Fibroblast of pulmonary artery (primary cell): ENCODE measurements at regions not wholly inside any gene's neighbourhood (a gene's known extent, or its start where the extent isn't known, plus 50 kb on each side); places are given as distances from the start of the nearest gene placed in this dataset.

Experiments
- DNase-seq: peaks from one replicate; pipeline ENCODE4 v3.0.0-alpha.2; 2010; ENCODE audit warnings: low read depth
- H3K4me3 ChIP-seq: replicated peaks from 2 replicates; pipeline ENCODE4 v1.5.1; 2011; ENCODE audit warnings: low read depth, mild to moderate bottlenecking, control low read depth, low read length, moderate library complexity
- TF ChIP-seq, protein P1 (sequence below): IDR thresholded peaks from 2 replicates; pipeline ENCODE4 v1.5.1; 2011; ENCODE audit warnings: mild to moderate bottlenecking, control low read depth, low read length, inconsistent platforms; ENCODE audit errors: missing control alignments

DNA sequence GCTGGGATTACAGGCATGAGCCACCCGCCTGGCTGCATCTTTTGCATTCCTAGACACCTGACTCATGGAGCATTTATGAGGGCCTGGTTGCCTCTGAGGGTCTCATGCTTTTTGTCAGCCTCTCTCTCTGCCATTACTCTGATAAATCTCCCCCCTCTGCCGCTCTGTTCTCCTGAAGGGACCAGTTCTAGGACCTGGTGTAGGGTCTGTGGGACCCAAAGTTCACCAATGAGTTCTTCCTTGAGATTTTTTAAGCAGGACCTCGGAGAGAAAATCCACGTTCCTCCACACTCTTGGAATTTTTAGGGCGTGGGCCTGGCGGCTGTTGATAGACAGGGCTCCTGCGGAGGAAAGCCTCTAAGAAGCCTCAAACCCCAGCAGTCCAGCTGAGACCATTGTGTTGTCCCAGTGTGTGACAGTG is 91.9 kb upstream of the ERRFI1 start:
- no peak for DNase-seq
- TF ChIP-seq, protein P1, sequence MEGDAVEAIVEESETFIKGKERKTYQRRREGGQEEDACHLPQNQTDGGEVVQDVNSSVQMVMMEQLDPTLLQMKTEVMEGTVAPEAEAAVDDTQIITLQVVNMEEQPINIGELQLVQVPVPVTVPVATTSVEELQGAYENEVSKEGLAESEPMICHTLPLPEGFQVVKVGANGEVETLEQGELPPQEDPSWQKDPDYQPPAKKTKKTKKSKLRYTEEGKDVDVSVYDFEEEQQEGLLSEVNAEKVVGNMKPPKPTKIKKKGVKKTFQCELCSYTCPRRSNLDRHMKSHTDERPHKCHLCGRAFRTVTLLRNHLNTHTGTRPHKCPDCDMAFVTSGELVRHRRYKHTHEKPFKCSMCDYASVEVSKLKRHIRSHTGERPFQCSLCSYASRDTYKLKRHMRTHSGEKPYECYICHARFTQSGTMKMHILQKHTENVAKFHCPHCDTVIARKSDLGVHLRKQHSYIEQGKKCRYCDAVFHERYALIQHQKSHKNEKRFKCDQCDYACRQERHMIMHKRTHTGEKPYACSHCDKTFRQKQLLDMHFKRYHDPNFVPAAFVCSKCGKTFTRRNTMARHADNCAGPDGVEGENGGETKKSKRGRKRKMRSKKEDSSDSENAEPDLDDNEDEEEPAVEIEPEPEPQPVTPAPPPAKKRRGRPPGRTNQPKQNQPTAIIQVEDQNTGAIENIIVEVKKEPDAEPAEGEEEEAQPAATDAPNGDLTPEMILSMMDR = no peak
- no peak overlapping the region for H3K4me3 ChIP-seq

DNA sequence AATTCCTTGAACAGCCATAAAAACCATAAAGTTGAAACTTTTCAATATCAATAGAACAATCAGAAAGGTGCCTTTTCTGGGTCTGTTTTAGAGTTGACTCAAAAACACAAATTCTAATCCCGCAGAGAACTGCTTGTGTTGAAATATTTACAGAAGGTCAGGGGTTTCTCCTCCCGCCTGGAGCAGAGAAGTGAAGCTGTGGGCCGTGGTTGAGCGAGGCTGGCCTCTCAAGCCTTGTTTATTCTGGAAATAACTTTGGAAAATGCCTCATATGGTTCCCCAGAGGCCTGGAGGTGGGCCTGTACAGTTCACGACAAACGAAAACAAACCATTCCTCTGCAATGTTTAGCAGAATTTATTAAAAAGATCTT is 90.8 kb upstream of the ERRFI1 start:
- DNase-seq = peak; percentile 85
- H3K4me3 ChIP-seq = no peak overlapping the region
- TF ChIP-seq, protein P1 = no peak

DNA sequence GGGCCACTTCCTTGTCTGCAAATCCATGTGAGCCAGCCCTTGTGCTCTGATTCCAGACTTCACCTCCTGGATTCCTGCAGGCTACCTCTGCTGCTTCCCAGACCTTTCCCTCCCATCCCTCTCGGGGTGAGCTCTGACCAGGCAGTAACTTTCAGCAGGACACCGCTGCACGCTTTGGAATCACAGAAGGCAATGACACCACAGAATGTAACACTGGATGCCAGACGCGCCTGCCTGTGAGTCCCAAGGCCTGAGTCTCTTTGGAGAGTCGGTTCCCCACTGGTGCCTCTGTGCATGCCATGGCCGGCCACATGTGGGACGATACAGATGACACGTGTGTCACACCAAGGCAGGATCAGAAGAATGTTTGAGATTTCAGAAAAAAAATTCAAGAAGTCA is 89.7 kb upstream of the ERRFI1 start:
- TF ChIP-seq, protein P1 = no peak
- no peak overlapping the region for H3K4me3 ChIP-seq
- DNase-seq = no peak

DNA sequence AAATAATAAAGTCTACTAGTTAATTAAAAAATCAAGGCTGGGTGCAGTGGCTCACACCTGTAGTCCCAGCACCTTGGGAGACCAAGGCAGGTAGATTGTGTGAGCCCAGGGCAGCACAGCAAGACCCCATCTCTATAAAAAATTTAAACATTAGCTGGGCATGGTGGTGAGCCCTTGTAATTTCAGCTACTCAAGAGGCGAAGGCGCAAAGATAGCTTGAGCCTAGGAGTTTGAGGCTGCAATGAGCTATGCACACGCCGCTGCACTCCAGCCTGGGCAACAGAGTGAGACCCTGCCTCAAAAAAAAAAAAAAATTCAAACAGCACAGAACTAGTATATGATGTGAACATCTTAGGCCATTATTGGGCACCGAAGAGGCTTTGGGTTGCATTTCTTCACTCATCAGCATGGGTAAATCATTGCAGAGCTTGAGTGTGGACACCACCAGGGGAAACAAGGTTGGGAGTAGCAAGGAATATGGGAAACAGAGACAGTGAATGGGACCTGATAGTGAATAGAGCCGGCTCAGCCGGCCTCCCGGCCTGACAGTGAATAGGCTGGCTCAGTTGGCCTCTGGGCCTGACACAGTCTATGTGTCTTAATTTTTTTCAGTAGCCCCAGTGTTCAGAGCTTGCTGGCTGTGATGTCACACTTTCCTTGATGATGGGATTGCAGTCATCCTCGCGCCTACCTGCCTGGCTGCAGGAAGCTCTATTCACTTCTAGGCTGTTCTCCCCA is 89.1 kb upstream of the ERRFI1 start:
- no peak overlapping the region for H3K4me3 ChIP-seq
- no peak for DNase-seq
- TF ChIP-seq, protein P1 = no peak

DNA sequence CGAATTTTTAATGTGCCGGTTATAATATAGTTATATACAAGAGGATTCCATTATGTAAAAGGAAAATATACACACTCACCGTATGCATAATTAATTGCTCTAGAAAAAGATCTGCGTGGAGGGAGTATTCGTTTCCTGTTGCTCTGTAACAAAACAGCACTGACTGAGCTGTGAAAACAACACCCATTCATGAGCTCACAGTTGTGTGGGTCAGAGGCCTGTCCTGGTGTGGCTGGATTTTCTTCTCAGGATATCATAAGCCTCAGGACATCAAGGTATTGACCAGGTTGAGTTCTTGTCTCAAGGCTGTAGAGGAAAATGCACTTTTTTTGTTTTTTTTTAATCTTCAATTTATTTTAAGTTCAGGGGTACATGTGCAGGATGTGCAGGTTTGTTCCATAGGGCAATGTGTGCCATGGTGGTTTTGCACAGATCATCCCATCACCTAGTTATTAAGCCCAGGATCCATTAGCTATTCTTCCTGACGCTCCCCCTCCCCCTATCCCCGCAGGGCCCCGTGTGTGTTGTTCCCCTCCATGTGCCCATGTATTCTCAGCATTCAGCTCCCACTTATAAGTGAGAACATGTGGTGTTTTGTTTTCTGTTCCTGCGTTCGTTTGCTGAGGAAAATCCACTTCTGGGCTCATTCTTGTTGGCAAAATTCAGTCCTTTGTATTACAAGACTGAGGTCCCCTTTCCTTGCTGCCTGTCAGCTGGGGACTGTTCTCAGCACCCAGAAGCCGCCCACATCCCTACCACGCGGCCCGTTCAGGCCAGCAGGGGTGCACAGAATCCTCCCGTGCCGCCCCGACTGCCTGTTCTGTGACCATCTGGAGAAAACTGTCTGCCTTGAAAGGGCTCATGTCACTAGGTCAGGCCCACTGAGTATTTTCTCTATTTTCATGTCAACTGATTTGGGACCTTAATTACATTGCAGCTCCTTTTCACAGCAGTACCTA is 87.4 kb upstream of the ERRFI1 start:
- DNase-seq = peak; percentile 16
- no peak overlapping the region for H3K4me3 ChIP-seq
- TF ChIP-seq, protein P1 = no peak

DNA sequence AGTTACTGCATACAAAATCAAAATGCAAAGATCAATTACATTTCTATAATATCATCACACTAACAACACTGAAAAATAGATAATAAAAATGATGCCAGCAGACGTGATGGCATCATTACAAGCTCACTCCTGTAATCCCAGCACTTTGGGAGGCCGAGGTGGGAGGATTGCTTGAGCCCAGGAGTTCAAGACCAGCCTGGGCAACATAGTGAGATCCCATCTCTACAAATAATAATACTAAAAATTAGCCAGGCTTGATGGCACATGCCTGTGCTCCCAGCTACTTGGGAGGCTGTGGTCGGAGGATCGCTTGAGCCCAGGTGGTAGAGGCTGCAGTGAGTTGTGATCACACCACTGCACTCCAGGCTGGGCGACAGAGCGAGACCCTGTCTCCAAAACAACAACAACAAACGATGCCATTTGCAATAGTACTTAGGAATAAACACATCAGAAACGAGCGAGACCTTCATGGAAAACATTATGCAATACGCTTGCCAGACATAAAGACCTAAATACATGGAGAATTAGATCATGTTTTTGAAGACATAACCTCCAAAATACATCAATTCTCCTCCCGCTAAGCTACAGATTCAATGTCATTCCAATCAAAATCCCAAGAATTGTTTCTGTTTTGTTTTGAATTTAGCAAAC is 86.6 kb upstream of the ERRFI1 start:
- H3K4me3 ChIP-seq = no peak overlapping the region
- TF ChIP-seq, protein P1 = no peak
- DNase-seq = no peak
